GM21367 (cell line): ENCODE measurements at regions not wholly inside any gene's neighbourhood (a gene's known extent, or its start where the extent isn't known, plus 50 kb on each side); places are given as distances from the start of the nearest gene placed in this dataset.

ENCODE experiments used
- ATAC-seq: cut with Tn5 transposase; IDR thresholded peaks from one replicate; pipeline ENCODE4 v1.9.1; 2021; ENCODE audit not compliant: unreplicated experiment

- no peak for ATAC-seq
Observed at GRCh38 chrX:113770071-113770470, 813.8 kb upstream of the HTR2C start.

GRCh38 chrX:113759422-113759821, 824.5 kb upstream of the HTR2C start:
- ATAC-seq: peak; percentile 65

GRCh38 chrX:113747274-113747973, 836.5 kb upstream of the HTR2C start:
- ATAC-seq: peak; percentile 61

GRCh38 chrX:113743069-113743468, 840.8 kb upstream of the HTR2C start:
- ATAC-seq: peak; percentile 52

GRCh38 chrX:113741744-113742143, 842.1 kb upstream of the HTR2C start:
- no peak for ATAC-seq

- ATAC-seq: no peak
Observed at GRCh38 chrX:113728937-113729336, 854.9 kb upstream of the HTR2C start.

- peak; percentile 33 for ATAC-seq
Observed at GRCh38 chrX:113726898-113727297, 857.0 kb upstream of the HTR2C start.

- peak; percentile 45 for ATAC-seq
Observed at GRCh38 chrX:113726466-113726865, 857.4 kb upstream of the HTR2C start.

- ATAC-seq: peak; percentile 37
Observed at GRCh38 chrX:113726009-113726408, 857.9 kb upstream of the HTR2C start.

GRCh38 chrX:113699939-113700338, 859.3 kb upstream of the AMOT start:
- ATAC-seq: no peak

- no peak for ATAC-seq
Observed at GRCh38 chrX:113675278-113675677, 834.6 kb upstream of the AMOT start.

GRCh38 chrX:113651306-113651705, 810.7 kb upstream of the AMOT start:
- ATAC-seq: no peak

GRCh38 chrX:113644426-113644825, 803.8 kb upstream of the AMOT start:
- ATAC-seq: no peak

GRCh38 chrX:113634565-113634964, 793.9 kb upstream of the AMOT start:
- no peak for ATAC-seq

GRCh38 chrX:113629326-113629725, 788.7 kb upstream of the AMOT start:
- no peak for ATAC-seq

- no peak for ATAC-seq
Observed at GRCh38 chrX:113594123-113594841, 753.7 kb upstream of the AMOT start.

GRCh38 chrX:113586281-113586898, 745.8 kb upstream of the AMOT start:
- ATAC-seq: no peak

- no peak for ATAC-seq
Observed at GRCh38 chrX:113580486-113580885, 739.9 kb upstream of the AMOT start.

GRCh38 chrX:113558576-113558975, 717.9 kb upstream of the AMOT start:
- ATAC-seq: no peak

- ATAC-seq: no peak
Observed at GRCh38 chrX:113551919-113552318, 711.3 kb upstream of the AMOT start.

- no peak for ATAC-seq
Observed at GRCh38 chrX:113548308-113549015, 707.8 kb upstream of the AMOT start.
